DND-41 (cell line): ENCODE measurements at regions not wholly inside any gene's neighbourhood (a gene's known extent, or its start where the extent isn't known, plus 50 kb on each side); places are given as distances from the start of the nearest gene placed in this dataset.

ENCODE experiments used
- CTCF ChIP-seq: IDR thresholded peaks from 2 replicates; pipeline ENCODE4 v1.5.1; 2012; ENCODE audit warnings: borderline replicate concordance, low read length, moderate library complexity, mild to moderate bottlenecking; ENCODE audit not compliant: poor library complexity, severe bottlenecking; ENCODE audit errors: extremely low read depth
- EZH2 ChIP-seq: IDR thresholded peaks from 3 replicates; pipeline ENCODE4 v1.6.1; 2012; ENCODE audit warnings: borderline replicate concordance, low read depth, mild to moderate bottlenecking, moderate library complexity, low read length, inconsistent platforms; ENCODE audit not compliant: severe bottlenecking

- TF ChIP-seq CTCF = no peak
- no peak for TF ChIP-seq EZH2
Observed at GRCh38 chr3:124273651-124274050, 281.7 kb upstream of the ROPN1 start.
